GM12864 (cell line): ENCODE measurements at regions not wholly inside any gene's neighbourhood (a gene's known extent, or its start where the extent isn't known, plus 50 kb on each side); places are given as distances from the start of the nearest gene placed in this dataset.
"Not testable (repeated sequence)": the region's sequence is repeated elsewhere in the genome, so short reads cannot be mapped to it uniquely, and the experiment has no call there.

Source experiments
- DNase-seq: peaks from one replicate; pipeline ENCODE4 v3.0.0-alpha.2; 2011; ENCODE audit warnings: low read depth
- H3K4me3 ChIP-seq: 2 replicates; pipeline ENCODE4 v1.5.1; 2011; ENCODE audit warnings: mild to moderate bottlenecking, low read depth, low read length, control low read depth
- CTCF ChIP-seq: IDR thresholded peaks from 2 replicates; pipeline ENCODE4 v1.5.1; 2011; ENCODE audit warnings: low read depth, mild to moderate bottlenecking, moderate library complexity, low read length, control low read depth, inconsistent platforms; ENCODE audit errors: missing control alignments

GRCh38 chr10:76621886-76622620 lies 1015.6 kb downstream of the KCNMA1 start:
- DNase-seq, result no peak
- no peak overlapping the region for H3K4me3 ChIP-seq
- no peak for TF ChIP-seq CTCF

GRCh38 chr10:76618641-76619040 lies 1019.0 kb downstream of the KCNMA1 start:
- H3K4me3 ChIP-seq, result no peak overlapping the region
- TF ChIP-seq CTCF, result no peak
- no peak for DNase-seq

GRCh38 chr10:76618171-76618570 lies 1019.4 kb downstream of the KCNMA1 start:
- H3K4me3 ChIP-seq, result no peak overlapping the region
- TF ChIP-seq CTCF, result no peak
- no peak for DNase-seq

GRCh38 chr10:76616666-76617065 lies 1020.9 kb downstream of the KCNMA1 start:
- H3K4me3 ChIP-seq, DNase-seq: not testable (repeated sequence)

- no peak for DNase-seq
- H3K4me3 ChIP-seq, result no peak overlapping the region
- TF ChIP-seq CTCF, result no peak
Measured at GRCh38 chr10:76615049-76615448, 1022.6 kb downstream of the KCNMA1 start.
